IMR-90 (cell line): ENCODE measurements at regions not wholly inside any gene's neighbourhood (a gene's known extent, or its start where the extent isn't known, plus 50 kb on each side); places are given as distances from the start of the nearest gene placed in this dataset.
A peak's percentile ranks its signal among the peaks of the same experiment; 100 is the strongest.

Experiments
- ATAC-seq: fragments of 200-7000 bp; cut with Tn5 transposase; 2 replicates; pipeline ENCODE4 v1.9.1; 2020; ENCODE audit warnings: low read depth, mild to moderate bottlenecking, moderate library complexity
- BruUV-seq: library from RNA; stranded (reverse); fragments of 400-500 nt; replicated peaks from 2 replicates; lab custom pipeline; 2021; lab: Mats Ljungman, UMichigan
- CTCF ChIA-PET: fragments of 300-600 bp; formaldehyde crosslinking; extraction: SDS; loops from one replicate; lab custom pipeline; 2021; ENCODE audit warnings: antibody characterized with exemption; lab: Yijun Ruan, JAX
- POLR2A ChIA-PET: fragments of 300-600 bp; sonication (Branson Sonifier 250); formaldehyde crosslinking; loops from one replicate; lab custom pipeline; 2022; ENCODE audit warnings: antibody characterized with exemption; ENCODE audit not compliant: unreplicated experiment; lab: Charles Lee
- DNase-seq: peaks from one replicate; pipeline ENCODE4 v3.0.0; 2013
- H2AFZ ChIP-seq: replicated peaks from 2 replicates; pipeline ENCODE3; 2013; ENCODE audit warnings: low read length, mild to moderate bottlenecking; ENCODE audit not compliant: poor library complexity
- H2AK5ac ChIP-seq: 2 replicates; pipeline ENCODE4 v1.6.1; 2013; ENCODE audit warnings: low read depth, low read length, inconsistent platforms
- H2AK9ac ChIP-seq: replicated peaks from 2 replicates; pipeline ENCODE3; 2013; ENCODE audit warnings: mild to moderate bottlenecking, low read depth, low read length, moderate library complexity; ENCODE audit not compliant: poor library complexity
- H2BK120ac ChIP-seq: 2 replicates; pipeline ENCODE4 v1.6.1; 2013; ENCODE audit warnings: low read depth, low read length, inconsistent platforms
- H2BK15ac ChIP-seq: 3 replicates; pipeline ENCODE4 v1.6.1; 2013; ENCODE audit warnings: low read depth, low read length, inconsistent platforms
- H2BK20ac ChIP-seq: 2 replicates; pipeline ENCODE4 v1.6.1; 2013; ENCODE audit warnings: low read depth, mild to moderate bottlenecking, inconsistent platforms, low read length, moderate library complexity
- H2BK5ac ChIP-seq: 2 replicates; pipeline ENCODE4 v1.6.1; 2013; ENCODE audit warnings: mild to moderate bottlenecking, low read depth, low read length, inconsistent platforms; ENCODE audit not compliant: poor library complexity, severe bottlenecking
- H3K14ac ChIP-seq: replicated peaks from 2 replicates; pipeline ENCODE4 v1.6.1; 2013; ENCODE audit warnings: low read depth, low read length, inconsistent platforms
- H3K18ac ChIP-seq: 2 replicates; pipeline ENCODE4 v1.6.1; 2013; ENCODE audit warnings: low read depth, low read length, control low read depth
- H3K23ac ChIP-seq: 2 replicates; pipeline ENCODE4 v1.6.1; 2013; ENCODE audit warnings: low read depth, low read length, inconsistent platforms
- H3K27ac ChIP-seq: 2 replicates; pipeline ENCODE4 v1.5.1; 2013; ENCODE audit warnings: mild to moderate bottlenecking, control low read depth, low read length; ENCODE audit not compliant: insufficient read depth
- H3K27me3 ChIP-seq: 2 replicates; pipeline ENCODE4 v1.6.1; 2013; ENCODE audit warnings: low read length; ENCODE audit not compliant: control insufficient read depth, insufficient read depth
- H3K36me3 ChIP-seq: 2 replicates; pipeline ENCODE4 v1.6.1; 2013; ENCODE audit warnings: low read length, mixed read lengths; ENCODE audit not compliant: control insufficient read depth, insufficient read depth
- H3K4ac ChIP-seq: 2 replicates; pipeline ENCODE4 v1.6.1; 2013; ENCODE audit warnings: low read depth, low read length, inconsistent platforms
- H3K4me1 ChIP-seq: 2 replicates; pipeline ENCODE4 v1.6.1; 2013; ENCODE audit warnings: low read length, mixed read lengths; ENCODE audit not compliant: control insufficient read depth, insufficient read depth
- H3K4me2 ChIP-seq: 2 replicates; pipeline ENCODE4 v1.6.1; 2013; ENCODE audit warnings: low read depth, mild to moderate bottlenecking, control low read depth, low read length, moderate library complexity
- H3K4me3 ChIP-seq: 2 replicates; pipeline ENCODE4 v1.5.1; 2013; ENCODE audit warnings: low read depth, mild to moderate bottlenecking, control low read depth, low read length, moderate library complexity; ENCODE audit not compliant: insufficient read depth
- H3K56ac ChIP-seq: 2 replicates; pipeline ENCODE4 v1.6.1; 2013; ENCODE audit warnings: low read length, inconsistent platforms; ENCODE audit not compliant: insufficient read depth; ENCODE audit errors: extremely low read depth
- H3K79me1 ChIP-seq, 2 experiments: 2 replicates each; pipeline ENCODE4 v1.6.1; 2013; ENCODE audit warnings: low read length in 2 of 2, inconsistent platforms in 1 of 2, low read depth in 1 of 2
- H3K9ac ChIP-seq: 2 replicates; pipeline ENCODE4 v1.6.1; 2013; ENCODE audit warnings: low read depth, low read length, control low read depth
- H3K9me1 ChIP-seq: 2 replicates; pipeline ENCODE4 v1.6.1; 2013; ENCODE audit warnings: low read length, inconsistent platforms; ENCODE audit not compliant: insufficient read depth
- H3K9me3 ChIP-seq: 2 replicates; pipeline ENCODE4 v1.6.1; 2013; ENCODE audit warnings: low read length; ENCODE audit not compliant: control insufficient read depth, insufficient read depth
- H4K20me1 ChIP-seq: 2 replicates; pipeline ENCODE4 v1.6.1; 2013; ENCODE audit warnings: low read length, inconsistent platforms; ENCODE audit not compliant: insufficient read depth
- H4K5ac ChIP-seq: 2 replicates; pipeline ENCODE4 v1.6.1; 2013; ENCODE audit warnings: mild to moderate bottlenecking, low read depth, low read length, control low read depth
- H4K8ac ChIP-seq, 2 experiments: 2 replicates each; pipeline ENCODE4 v1.6.1; 2013; ENCODE audit warnings: low read depth in 2 of 2, low read length in 2 of 2, control low read depth in 1 of 2, inconsistent platforms in 1 of 2
- H4K91ac ChIP-seq: 2 replicates; pipeline ENCODE4 v1.6.1; 2013; ENCODE audit warnings: low read depth, low read length, inconsistent platforms; ENCODE audit not compliant: insufficient read depth
- BHLHE40 ChIP-seq: fragments of 150-350 bp; IDR thresholded peaks from 2 replicates; pipeline ENCODE4 v1.6.1; 2016; ENCODE audit warnings: mild to moderate bottlenecking, low read depth, low read length
- CEBPB ChIP-seq: IDR thresholded peaks from 2 replicates; pipeline ENCODE4 v1.6.1; 2012; ENCODE audit warnings: low read depth, low read length, improper control_type of control experiment
- MAZ ChIP-seq: IDR thresholded peaks from 2 replicates; pipeline ENCODE4 v1.6.1; 2012; ENCODE audit warnings: low read depth, mild to moderate bottlenecking, low read length, improper control_type of control experiment, moderate library complexity, borderline replicate concordance
- RCOR1 ChIP-seq: IDR thresholded peaks from 2 replicates; pipeline ENCODE4 v1.6.1; 2012; ENCODE audit warnings: mild to moderate bottlenecking, low read length, improper control_type of control experiment; ENCODE audit not compliant: insufficient replicate concordance
- RFX5 ChIP-seq: IDR thresholded peaks from 2 replicates; pipeline ENCODE4 v1.8.0; 2012; ENCODE audit warnings: low read depth, mild to moderate bottlenecking, low read length, moderate library complexity
- SMC3 ChIP-seq: fragments of 150-350 bp; IDR thresholded peaks from 2 replicates; pipeline ENCODE4 v1.6.1; 2016; ENCODE audit warnings: low read depth, mild to moderate bottlenecking, antibody characterized with exemption, low read length, moderate library complexity
- USF2 ChIP-seq: fragments of 150-350 bp; IDR thresholded peaks from 2 replicates; pipeline ENCODE4 v1.6.1; 2017; ENCODE audit warnings: mild to moderate bottlenecking, antibody characterized with exemption, low read length, low read depth
- WGBS, 2 experiments: methylation state at CpG; one replicate each; pipeline versions ENCODE4 v1.1.5 to v1.1.7; 2013; ENCODE audit warnings: missing lambda C conversion rate in 2 of 2; ENCODE audit not compliant: insufficient read length in 1 of 2; ENCODE audit errors: extremely low coverage in 2 of 2; 5-methylcytosine and 5-hydroxymethylcytosine counted together
- dilution Hi-C: fragments of 300-500 bp; cut with HindIII; formaldehyde crosslinking; loops from one replicate; pipeline ENCODE4 v1.14.3; 2018; ENCODE audit warnings: low sequenced_read_pairs; ENCODE audit not compliant: unreplicated experiment
- in situ Hi-C: fragments of 300-500 bp; cut with MboI; formaldehyde crosslinking; loops from 3 replicates; pipeline ENCODE4 v1.14.3; 2019; ENCODE audit warnings: low sequenced_read_pairs, inconsistent platforms, mixed read lengths
- intact Hi-C: fragments of 100-400 bp; cut with micrococcal nuclease; formaldehyde crosslinking; loops from 2 replicates; pipeline ENCODE4 v1.10.0; 2022

DNA sequence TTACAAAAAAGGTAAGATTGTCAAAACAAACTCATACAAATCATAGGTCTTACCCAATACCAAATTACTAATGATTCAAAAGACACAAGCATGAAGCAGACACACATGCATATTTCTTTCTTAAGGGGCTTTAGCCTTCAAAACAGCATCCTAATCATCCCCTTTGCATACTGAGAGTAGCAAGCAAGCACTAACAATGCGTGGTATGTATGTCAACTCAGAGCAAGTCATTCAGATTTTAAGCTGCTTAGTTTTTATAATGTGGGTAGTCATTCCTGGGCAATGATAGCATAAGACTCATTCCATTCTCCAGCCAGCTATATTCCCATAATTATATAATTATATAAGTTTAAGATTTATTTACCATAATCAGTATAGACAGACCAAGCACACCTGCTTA is 219.6 kb downstream of the DKK2 start:
- H3K9me3 ChIP-seq: no peaks in the 10 kb centered on the region
- intact Hi-C loops: loop anchor here (10.0 kb wide), 1 partner anchor 552 kb away; no protein-coding TSS in a partner anchor

More for the DNA sequence above, 219.6 kb downstream of the DKK2 start:
- no peaks in the 10 kb centered on the region for H3K27me3 ChIP-seq
- no peak overlapping the region for H2BK15ac ChIP-seq
- H3K4me2 ChIP-seq: no peak overlapping the region
- ChIA-PET POLR2A (no interaction called here), CTCF (no interaction called here)
- no peak overlapping the region for H3K18ac ChIP-seq
- dilution Hi-C loops: no loop called here
- no peak overlapping the region for H2AK9ac ChIP-seq
- H2BK20ac ChIP-seq: no peak overlapping the region
- no peak overlapping the region for H2AFZ ChIP-seq
- H3K79me1 ChIP-seq: no peaks in the 10 kb centered on the region
- DNase-seq: peak; percentile 17
- no peak overlapping the region for H4K8ac ChIP-seq
- no peaks in the 10 kb centered on the region for H3K4me1 ChIP-seq
- no peak overlapping the region for H3K14ac ChIP-seq
- H3K36me3 ChIP-seq: no peaks in the 10 kb centered on the region
- no peak overlapping the region for H3K27ac ChIP-seq
- H4K91ac ChIP-seq: no peak overlapping the region
- peak; percentile 49 for ATAC-seq
- no peak overlapping the region for H3K4me3 ChIP-seq
- H4K20me1 ChIP-seq: no peaks in the 10 kb centered on the region
- H3K23ac ChIP-seq: no peak overlapping the region
- H2BK120ac ChIP-seq: no peak overlapping the region
- WGBS, 2 experiments: no CpG with 5 or more reads among the region's 1 CpG
- TF ChIP-seq SMC3: no peak
- no peak for TF ChIP-seq BHLHE40
- TF ChIP-seq CEBPB: no peak
- TF ChIP-seq RCOR1: no peak
- TF ChIP-seq USF2: no peak
- no peak for TF ChIP-seq RFX5
- no peak for TF ChIP-seq MAZ
- H2BK5ac ChIP-seq: no peak overlapping the region
- in situ Hi-C loops: no loop called here
- H3K56ac ChIP-seq: no peak overlapping the region
- no peaks in the 10 kb centered on the region for H3K9me1 ChIP-seq
- no peak overlapping the region for H3K4ac ChIP-seq
- no peak overlapping the region for H4K5ac ChIP-seq
- no peak overlapping the region for H3K9ac ChIP-seq
- no peak overlapping the region for H2AK5ac ChIP-seq
- BruUV-seq: no TSS peak
